K562 (cell line): ENCODE measurements at regions not wholly inside any gene's neighbourhood (a gene's known extent, or its start where the extent isn't known, plus 50 kb on each side); places are given as distances from the start of the nearest gene placed in this dataset.

Experiments
- ATAC-seq: fragments of 200-7000 bp; cut with Tn5 transposase; 3 replicates; pipeline ENCODE4 v1.9.1; 2020; ENCODE audit warnings: moderate library complexity
- BruUV-seq: library from RNA; stranded (reverse); fragments of 400-500 nt; replicated peaks from 2 replicates; lab custom pipeline; 2021; lab: Mats Ljungman, UMichigan
- CTCF ChIA-PET: fragments of 300-600 bp; formaldehyde crosslinking; extraction: SDS; loops from one replicate; lab custom pipeline; 2021; ENCODE audit warnings: low intra/inter-chr PET ratio; lab: Yijun Ruan, JAX
- POLR2A ChIA-PET: fragments of 300-600, 350-650 bp; sonication (Branson Sonifier 250); formaldehyde crosslinking; extraction: SDS; loops from one replicate; lab custom pipeline; 2021; ENCODE audit warnings: antibody characterized with exemption, inconsistent platforms; lab: Yijun Ruan, JAX
- DNase-seq, 4 experiments: peaks; one replicate each; pipeline versions ENCODE4 v3.0.0 to v3.0.0-alpha.2; 2011 to 2018; ENCODE audit warnings: low spot score in 3 of 4, mixed read lengths in 3 of 4; ENCODE audit errors: extremely low read depth in 1 of 4
- FAIRE-seq: peaks from 2 replicates; lab custom pipeline; 2011; peaks lifted over from hg19 to GRCh38; lab: Jason Lieb, UNC
- H2AFZ ChIP-seq: 2 replicates; pipeline ENCODE4 v1.6.0; 2011; ENCODE audit warnings: low read depth, low read length, control low read depth, inconsistent platforms
- H3K27ac ChIP-seq: fragments of 200-600 bp; 3 replicates; pipeline ENCODE4 v1.8.0; 2011; ENCODE audit warnings: low read depth, mild to moderate bottlenecking, control low read depth, inconsistent platforms, low read length, moderate library complexity, mixed read lengths; ENCODE audit errors: extremely low read depth
- H3K27me3 ChIP-seq, 2 experiments: fragments of 300-600 bp in 1 of 2; 2 replicates in 1 of 2; 3 replicates in 1 of 2; pipeline versions ENCODE4 v1.6.0 to v1.8.0; 2011; ENCODE audit warnings: inconsistent platforms in 2 of 2, low read length in 2 of 2, mild to moderate bottlenecking in 1 of 2, mixed read lengths in 1 of 2, moderate library complexity in 1 of 2; ENCODE audit not compliant: control insufficient read depth in 2 of 2, insufficient read depth in 2 of 2
- H3K36me3 ChIP-seq: fragments of 300-600 bp; 3 replicates; pipeline ENCODE4 v1.8.0; 2011; ENCODE audit warnings: mild to moderate bottlenecking, low read length, inconsistent platforms; ENCODE audit not compliant: control insufficient read depth, insufficient read depth
- H3K4me1 ChIP-seq, 2 experiments: fragments of 200-600 bp in 1 of 2; replicated peaks in 1 of 2; 2 replicates in 1 of 2; 3 replicates in 1 of 2; pipeline versions ENCODE4 v1.5.1 to v1.8.0; 2011; ENCODE audit warnings: inconsistent platforms in 2 of 2, low read length in 2 of 2, mild to moderate bottlenecking in 1 of 2, mixed read lengths in 1 of 2, moderate library complexity in 1 of 2; ENCODE audit not compliant: control insufficient read depth in 2 of 2, insufficient read depth in 2 of 2
- H3K4me2 ChIP-seq: 2 replicates; pipeline ENCODE4 v1.6.1; 2011; ENCODE audit warnings: low read length, control low read depth, inconsistent platforms, mixed read lengths; ENCODE audit not compliant: insufficient read depth
- H3K4me3 ChIP-seq: fragments of 200-600 bp; sonication (generic), shearing (Covaris generic); 2 replicates; pipeline ENCODE4 v1.5.1; 2016; ENCODE audit warnings: control low read depth, inconsistent platforms
- H3K79me2 ChIP-seq: fragments of 200-600 bp; 3 replicates; pipeline ENCODE4 v1.8.0; 2011; ENCODE audit warnings: low read length, inconsistent platforms; ENCODE audit not compliant: control insufficient read depth, insufficient read depth
- H3K9ac ChIP-seq, 2 experiments: 2 replicates each; pipeline versions ENCODE4 v1.6.0 to v1.6.1; 2011; ENCODE audit warnings: low read depth in 2 of 2, low read length in 2 of 2, control low read depth in 1 of 2, inconsistent platforms in 1 of 2, mild to moderate bottlenecking in 1 of 2, mixed read lengths in 1 of 2; ENCODE audit not compliant: insufficient read depth in 1 of 2
- H3K9me1 ChIP-seq: one replicate; pipeline ENCODE4 v1.6.0; 2011; ENCODE audit warnings: inconsistent platforms, mild to moderate bottlenecking, low read length, moderate library complexity; ENCODE audit not compliant: control insufficient read depth, insufficient read depth
- H3K9me3 ChIP-seq: replicated peaks from 2 replicates; pipeline ENCODE4 v1.5.1; 2011; ENCODE audit warnings: low read depth, low read length, inconsistent platforms; ENCODE audit not compliant: control insufficient read depth, insufficient read depth
- H4K20me1 ChIP-seq: replicated peaks from 2 replicates; pipeline ENCODE4 v1.6.1; 2011; ENCODE audit warnings: low read length, inconsistent platforms, mixed read lengths; ENCODE audit not compliant: control insufficient read depth, insufficient read depth
- ATF7 ChIP-seq: fragments of 450-650 bp; IDR thresholded peaks from 2 replicates; pipeline ENCODE4 v1.7.1; 2014; ENCODE audit warnings: mild to moderate bottlenecking, moderate library complexity
- DMBX1 ChIP-seq: fragments of 250-450 bp; sonication (Bioruptor Pico); IDR thresholded peaks from 2 replicates; pipeline ENCODE4 v1.8.0; 2022; ENCODE audit warnings: inconsistent platforms, mild to moderate bottlenecking, moderate library complexity, borderline replicate concordance
- E2F4 ChIP-seq: sonication (generic); formaldehyde crosslinking; IDR thresholded peaks from 2 replicates; pipeline ENCODE4 v1.8.0; 2022; ENCODE audit warnings: mild to moderate bottlenecking, low read depth, missing genetic modification reagents
- E2F8 ChIP-seq: fragments of 450-650 bp; IDR thresholded peaks from 2 replicates; pipeline ENCODE4 v1.7.1; 2018; ENCODE audit warnings: mild to moderate bottlenecking, low read depth; ENCODE audit not compliant: partially characterized antibody
- EP400 ChIP-seq: fragments of 450-650 bp; IDR thresholded peaks from 2 replicates; pipeline ENCODE4 v1.6.1; 2017; ENCODE audit warnings: antibody characterized with exemption, mild to moderate bottlenecking, moderate library complexity
- GATA2 ChIP-seq: sonication (generic); formaldehyde crosslinking; IDR thresholded peaks from 2 replicates; pipeline ENCODE4 v1.4.0; 2020; ENCODE audit warnings: mild to moderate bottlenecking, missing genetic modification reagents
- HNRNPH1 ChIP-seq: fragments of 200-400 bp; formaldehyde crosslinking; optimal IDR thresholded peaks from 2 replicates; pipeline ENCODE3; 2017; ENCODE audit warnings: low read depth, mild to moderate bottlenecking, low read length, moderate library complexity
- JUNB ChIP-seq: fragments of 450-650 bp; formaldehyde crosslinking; conservative IDR thresholded peaks from 2 replicates; pipeline ENCODE4 v1.4.0; 2020; ENCODE audit warnings: mild to moderate bottlenecking
- MCM5 ChIP-seq: fragments of 450-650 bp; IDR thresholded peaks from 2 replicates; pipeline ENCODE4 v1.6.1; 2016; ENCODE audit warnings: low read depth
- NR2F6 ChIP-seq: fragments of 450-650 bp; formaldehyde crosslinking; IDR thresholded peaks from 2 replicates; pipeline ENCODE4 v1.4.0; 2020; ENCODE audit warnings: mild to moderate bottlenecking
- SAP30 ChIP-seq: fragments of 200-600 bp; sonication (generic); IDR thresholded peaks from 2 replicates; pipeline ENCODE4 v1.6.1; 2012; ENCODE audit warnings: borderline replicate concordance, low read depth, mild to moderate bottlenecking, moderate library complexity, low read length, control low read depth, inconsistent platforms; ENCODE audit not compliant: insufficient read depth, poor library complexity, severe bottlenecking
- STAT6 ChIP-seq: sonication (generic); formaldehyde crosslinking; IDR thresholded peaks from 2 replicates; pipeline ENCODE4 v1.8.1; 2023; ENCODE audit warnings: mild to moderate bottlenecking, missing genetic modification reagents
- ZKSCAN8 ChIP-seq: fragments of 200-800 bp; sonication (Bioruptor generic); IDR thresholded peaks from 2 replicates; pipeline ENCODE4 v1.6.1; 2016; ENCODE audit warnings: missing genetic modification characterization, missing compliant biosample characterization
- ZNF212 ChIP-seq: fragments of 450-650 bp; formaldehyde crosslinking; IDR thresholded peaks from 2 replicates; pipeline ENCODE4 v1.4.0; 2020; ENCODE audit warnings: mild to moderate bottlenecking
- ZNF584 ChIP-seq: fragments of 200-800 bp; sonication (Bioruptor generic); IDR thresholded peaks from 2 replicates; pipeline ENCODE4 v1.6.1; 2016; ENCODE audit warnings: low read depth, mild to moderate bottlenecking, missing genetic modification characterization, missing compliant biosample characterization
- WGBS: fragments of 100-300 bp; shearing (Covaris generic); methylation state at CpG from one replicate; pipeline ENCODE4 v1.1.6; 2016; ENCODE audit warnings: low coverage, mixed read lengths; ENCODE audit not compliant: insufficient coverage; ENCODE audit errors: missing lambda C conversion rate; 5-methylcytosine and 5-hydroxymethylcytosine counted together
- in situ Hi-C: fragments of 300-500 bp; cut with MboI; formaldehyde crosslinking; loops from 4 replicates; pipeline ENCODE4 v1.15.0; 2018; ENCODE audit warnings: inconsistent platforms, mixed read lengths
- intact Hi-C: fragments of 100-400 bp; cut with micrococcal nuclease; formaldehyde crosslinking; loops from 2 replicates; pipeline ENCODE4 v1.14.2; 2022

DNA sequence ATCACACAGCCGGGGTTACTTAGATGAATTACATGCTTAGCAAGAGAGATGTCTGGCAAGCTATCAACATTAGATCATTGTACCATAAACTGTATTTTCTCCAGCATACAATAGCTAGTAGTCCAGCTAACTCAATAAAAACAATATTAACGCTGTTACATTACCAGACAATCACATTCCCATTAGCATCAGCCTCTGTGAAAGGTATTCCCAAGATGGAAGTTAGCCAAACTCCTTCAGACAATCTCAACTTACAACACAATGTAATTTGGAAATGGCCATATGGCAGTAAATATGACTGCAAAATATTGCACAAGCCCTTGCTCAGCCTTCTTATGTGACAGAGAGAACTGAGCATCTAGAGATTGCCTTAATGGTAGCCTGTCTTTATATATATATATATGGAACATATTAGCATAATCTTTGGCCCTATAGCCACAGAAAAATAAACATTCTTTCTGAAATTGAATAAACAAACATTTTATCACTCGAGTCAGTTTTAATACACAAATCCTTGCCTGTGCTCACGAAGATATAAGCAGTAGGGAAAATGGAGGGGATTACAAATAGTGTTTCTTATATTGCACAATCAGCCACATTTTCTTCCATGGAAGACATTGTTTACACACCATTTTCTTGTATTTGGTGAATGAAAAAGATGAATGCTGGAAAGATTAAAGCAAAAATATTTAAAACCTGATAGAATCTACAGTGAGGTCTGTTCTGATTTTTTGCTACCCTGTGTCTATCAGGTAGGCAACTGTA is 1060.5 kb downstream of the DIAPH3 start (continued):
- TF ChIP-seq EP400 = no peak
- TF ChIP-seq ZKSCAN8 (CRISPR knock-in tag) = no peak

DNA sequence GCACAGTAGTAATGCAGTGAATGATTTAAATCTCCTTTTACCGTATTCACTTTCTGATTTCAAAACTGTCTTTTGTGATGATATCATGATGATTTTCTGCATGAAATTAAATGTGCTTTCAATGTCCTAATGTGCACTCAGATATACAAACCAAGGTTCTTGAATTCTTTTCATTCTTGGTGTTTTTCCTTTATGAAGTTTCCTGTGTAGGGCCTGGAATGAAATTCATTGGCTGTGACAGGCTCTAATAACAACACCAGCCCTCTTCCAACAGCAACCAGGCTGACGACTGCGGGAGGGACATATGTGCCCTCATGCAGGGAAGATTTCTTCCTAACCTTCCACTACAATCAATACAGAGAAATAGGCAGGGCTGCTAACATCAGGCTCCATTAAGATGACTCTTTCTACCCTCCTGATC is 1052.0 kb downstream of the DIAPH3 start:
- FAIRE-seq (no peak), ATAC-seq (no peak), DNase-seq (no peak)
- Histone ChIP-seq H3K27ac (no peak overlapping the region), H3K27me3 (no peaks in the 10 kb centered on the region), H4K20me1 (no peaks in the 10 kb centered on the region), H3K4me2 (no peak overlapping the region), H3K4me1 (no peaks in the 10 kb centered on the region), H3K9me1 (no peaks in the 10 kb centered on the region), H2AFZ (no peak overlapping the region), H3K9ac (no peak overlapping the region), H3K36me3 (no peaks in the 10 kb centered on the region), H3K4me3 (no peak overlapping the region), H3K9me3 (no peaks in the 10 kb centered on the region), H3K79me2 (no peaks in the 10 kb centered on the region)
- 0% methylated on average over 2 of the region's 3 CpGs for WGBS
- intact Hi-C loops = no loop called here
- in situ Hi-C loops = no loop called here
- ChIA-PET CTCF (no interaction called here), POLR2A (no interaction called here)
- no TSS peak for BruUV-seq
- no peak for TF ChIP-seq MCM5
- no peak for TF ChIP-seq ZNF584 (CRISPR knock-in tag)
- TF ChIP-seq DMBX1 (CRISPR knock-in tag) = no peak
- TF ChIP-seq NR2F6 (CRISPR knock-in tag) = no peak
- TF ChIP-seq ATF7 = no peak
- TF ChIP-seq JUNB (CRISPR knock-in tag) = no peak
- no peak for TF ChIP-seq E2F4
- no peak for TF ChIP-seq ZNF212 (CRISPR knock-in tag)
- TF ChIP-seq SAP30 = no peak
- TF ChIP-seq GATA2 (CRISPR knock-in tag) = no peak
- TF ChIP-seq E2F8 = no peak
- TF ChIP-seq HNRNPH1 = no peak
- TF ChIP-seq STAT6 (CRISPR knock-in tag) = no peak
